DND-41 (cell line): ENCODE measurements at regions not wholly inside any gene's neighbourhood (a gene's known extent, or its start where the extent isn't known, plus 50 kb on each side); places are given as distances from the start of the nearest gene placed in this dataset.
"Not testable (repeated sequence)": the region's sequence is repeated elsewhere in the genome, so short reads cannot be mapped to it uniquely, and the experiment has no call there.

Experiments used
- ATAC-seq: fragments of 200-7000 bp; cut with Tn5 transposase; 3 replicates; pipeline ENCODE4 v1.9.1; 2021; ENCODE audit warnings: low read depth; ENCODE audit not compliant: insufficient read depth
- DNase-seq: peaks from one replicate; pipeline ENCODE4 v3.0.0-alpha.2; 2020
- H2AFZ ChIP-seq: 2 replicates; pipeline ENCODE4 v1.6.0; 2012; ENCODE audit warnings: low read depth, low read length
- H3K27ac ChIP-seq: 2 replicates; pipeline ENCODE4 v1.5.1; 2012; ENCODE audit warnings: low read length, inconsistent platforms
- H3K27me3 ChIP-seq: fragments of 200-600 bp; sonication (generic); 2 replicates; pipeline ENCODE4 v1.6.0; 2012; ENCODE audit warnings: low read length, mild to moderate bottlenecking, inconsistent platforms; ENCODE audit not compliant: insufficient read depth, poor library complexity
- H3K36me3 ChIP-seq: 2 replicates; pipeline ENCODE4 v1.5.1; 2012; ENCODE audit warnings: low read length, inconsistent platforms; ENCODE audit not compliant: insufficient read depth
- H3K4me1 ChIP-seq: 2 replicates; pipeline ENCODE4 v1.5.1; 2012; ENCODE audit warnings: mild to moderate bottlenecking, low read length; ENCODE audit not compliant: insufficient read depth
- H3K4me2 ChIP-seq: 2 replicates; pipeline ENCODE4 v1.6.0; 2012; ENCODE audit warnings: mild to moderate bottlenecking, moderate library complexity, low read length, inconsistent platforms; ENCODE audit not compliant: insufficient read depth
- H3K4me3 ChIP-seq, 2 experiments: fragments of 200-600 bp in 1 of 2; shearing (Covaris generic) in 1 of 2; 2 replicates each; pipeline ENCODE4 v1.5.1; 2012 to 2016; ENCODE audit warnings: inconsistent platforms in 2 of 2, low read length in 2 of 2, mild to moderate bottlenecking in 2 of 2, low read depth in 1 of 2, moderate library complexity in 1 of 2
- H3K79me2 ChIP-seq: 2 replicates; pipeline ENCODE4 v1.6.0; 2012; ENCODE audit warnings: low read length, inconsistent platforms; ENCODE audit not compliant: insufficient read depth
- H3K9ac ChIP-seq: 2 replicates; pipeline ENCODE4 v1.6.0; 2012; ENCODE audit warnings: low read depth, mild to moderate bottlenecking, inconsistent platforms, low read length, moderate library complexity
- H3K9me3 ChIP-seq: 2 replicates; pipeline ENCODE4 v1.5.1; 2012; ENCODE audit warnings: low read length, moderate library complexity, mild to moderate bottlenecking, inconsistent platforms; ENCODE audit not compliant: insufficient read depth, severe bottlenecking
- H4K20me1 ChIP-seq: 2 replicates; pipeline ENCODE4 v1.6.0; 2012; ENCODE audit warnings: low read length; ENCODE audit not compliant: insufficient read depth
- EZH2 ChIP-seq: IDR thresholded peaks from 3 replicates; pipeline ENCODE4 v1.6.1; 2012; ENCODE audit warnings: borderline replicate concordance, low read depth, mild to moderate bottlenecking, moderate library complexity, low read length, inconsistent platforms; ENCODE audit not compliant: severe bottlenecking
- TF ChIP-seq, protein P1 (sequence below): IDR thresholded peaks from 2 replicates; pipeline ENCODE4 v1.5.1; 2012; ENCODE audit warnings: borderline replicate concordance, low read length, moderate library complexity, mild to moderate bottlenecking; ENCODE audit not compliant: poor library complexity, severe bottlenecking; ENCODE audit errors: extremely low read depth

DNA sequence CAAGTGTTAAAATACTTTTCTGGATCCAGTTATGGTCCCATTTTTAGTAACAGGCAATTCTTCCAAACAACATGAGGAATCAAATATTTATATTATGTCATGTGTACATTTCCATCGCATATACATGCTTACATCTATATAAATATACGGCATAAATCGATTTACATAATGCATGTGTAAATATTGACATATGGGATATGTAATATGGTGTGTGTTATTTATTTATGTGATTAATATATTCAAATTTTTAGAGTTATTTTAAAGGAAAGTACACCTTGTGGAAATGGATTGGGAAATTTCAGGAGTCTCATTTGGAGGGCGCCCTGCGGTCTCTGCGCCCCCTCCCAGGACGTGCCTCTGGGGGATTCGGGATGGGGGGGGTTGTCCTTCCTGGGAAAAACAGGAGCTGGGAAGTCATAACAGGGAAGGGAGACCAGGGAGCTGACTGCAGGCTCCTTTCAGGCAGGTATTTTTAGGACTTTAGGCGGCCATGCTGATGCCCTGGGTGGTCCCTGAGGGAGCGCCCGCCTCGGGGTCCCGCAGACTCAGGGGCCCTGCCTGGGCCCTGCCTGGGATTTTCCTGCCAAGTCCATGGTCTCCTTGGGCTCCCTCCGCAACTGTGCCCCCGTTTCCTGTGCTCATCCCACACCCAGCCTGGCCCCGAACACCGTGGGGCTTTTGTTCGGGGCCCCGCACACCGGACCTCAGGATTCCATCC is 82.7 kb upstream of the SFSWAP start:
- H3K27ac ChIP-seq: no peak overlapping the region
- H3K79me2 ChIP-seq: no peaks in the 10 kb centered on the region
- H3K4me3 ChIP-seq: no peak overlapping the region
- H4K20me1 ChIP-seq: no peaks in the 10 kb centered on the region
- H3K9me3 ChIP-seq: peaks cover 14% of the 10 kb centered on the region
- no peak overlapping the region for H3K9ac ChIP-seq
- H3K4me1 ChIP-seq: no peaks in the 10 kb centered on the region
- H2AFZ ChIP-seq: no peak overlapping the region
- TF ChIP-seq, protein P1, sequence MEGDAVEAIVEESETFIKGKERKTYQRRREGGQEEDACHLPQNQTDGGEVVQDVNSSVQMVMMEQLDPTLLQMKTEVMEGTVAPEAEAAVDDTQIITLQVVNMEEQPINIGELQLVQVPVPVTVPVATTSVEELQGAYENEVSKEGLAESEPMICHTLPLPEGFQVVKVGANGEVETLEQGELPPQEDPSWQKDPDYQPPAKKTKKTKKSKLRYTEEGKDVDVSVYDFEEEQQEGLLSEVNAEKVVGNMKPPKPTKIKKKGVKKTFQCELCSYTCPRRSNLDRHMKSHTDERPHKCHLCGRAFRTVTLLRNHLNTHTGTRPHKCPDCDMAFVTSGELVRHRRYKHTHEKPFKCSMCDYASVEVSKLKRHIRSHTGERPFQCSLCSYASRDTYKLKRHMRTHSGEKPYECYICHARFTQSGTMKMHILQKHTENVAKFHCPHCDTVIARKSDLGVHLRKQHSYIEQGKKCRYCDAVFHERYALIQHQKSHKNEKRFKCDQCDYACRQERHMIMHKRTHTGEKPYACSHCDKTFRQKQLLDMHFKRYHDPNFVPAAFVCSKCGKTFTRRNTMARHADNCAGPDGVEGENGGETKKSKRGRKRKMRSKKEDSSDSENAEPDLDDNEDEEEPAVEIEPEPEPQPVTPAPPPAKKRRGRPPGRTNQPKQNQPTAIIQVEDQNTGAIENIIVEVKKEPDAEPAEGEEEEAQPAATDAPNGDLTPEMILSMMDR: no peak
- TF ChIP-seq EZH2: no peak
- no peaks in the 10 kb centered on the region for H3K36me3 ChIP-seq
- no peak for DNase-seq
- no peaks in the 10 kb centered on the region for H3K27me3 ChIP-seq
- no peak for ATAC-seq
- H3K4me2 ChIP-seq: no peak overlapping the region

DNA sequence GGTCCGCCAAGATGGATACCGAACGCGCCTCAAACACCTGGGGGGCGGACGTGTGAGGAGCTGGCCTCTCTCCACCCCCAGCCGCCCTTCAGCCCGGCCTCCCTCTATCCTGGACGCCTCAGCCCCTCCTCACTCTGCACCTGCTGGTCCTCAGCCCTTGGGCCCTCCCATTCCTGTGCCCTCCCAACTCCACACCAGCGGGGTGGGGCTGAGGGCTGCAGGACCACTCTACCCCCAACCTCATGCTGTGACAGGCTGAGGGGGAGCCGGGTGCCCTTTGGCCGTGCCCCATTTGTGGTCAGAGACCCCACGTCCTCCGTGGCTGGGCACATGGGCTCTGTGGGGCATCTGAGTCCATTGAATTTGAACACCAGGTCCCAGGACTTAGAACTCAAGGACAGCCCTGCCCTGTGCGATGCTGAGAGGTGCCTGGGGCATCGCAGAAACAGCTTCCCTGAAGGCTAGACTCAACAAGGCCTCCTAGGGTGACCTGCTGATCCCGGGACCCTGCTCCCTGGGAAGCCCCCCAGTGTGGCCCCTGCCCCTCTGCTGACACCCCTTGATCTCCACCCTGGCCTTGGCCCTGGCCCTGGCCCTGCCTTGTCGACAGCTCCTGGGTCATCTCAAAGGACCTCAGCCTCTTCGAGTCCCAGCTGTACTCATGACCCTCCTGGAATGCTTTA is 82.0 kb upstream of the SFSWAP start:
- Histone ChIP-seq H3K4me3 (no peak overlapping the region), H3K27ac (no peak overlapping the region), H3K4me2 (no peak overlapping the region), H2AFZ (no peak overlapping the region), H3K79me2 (no peaks in the 10 kb centered on the region), H3K4me1 (no peaks in the 10 kb centered on the region), H3K9me3 (peaks cover 14% of the 10 kb centered on the region), H3K27me3 (no peaks in the 10 kb centered on the region), H3K9ac (no peak overlapping the region), H3K36me3 (no peaks in the 10 kb centered on the region), H4K20me1 (no peaks in the 10 kb centered on the region)
- no peak for ATAC-seq
- DNase-seq: no peak
- no peak for TF ChIP-seq EZH2
- TF ChIP-seq, protein P1: no peak

DNA sequence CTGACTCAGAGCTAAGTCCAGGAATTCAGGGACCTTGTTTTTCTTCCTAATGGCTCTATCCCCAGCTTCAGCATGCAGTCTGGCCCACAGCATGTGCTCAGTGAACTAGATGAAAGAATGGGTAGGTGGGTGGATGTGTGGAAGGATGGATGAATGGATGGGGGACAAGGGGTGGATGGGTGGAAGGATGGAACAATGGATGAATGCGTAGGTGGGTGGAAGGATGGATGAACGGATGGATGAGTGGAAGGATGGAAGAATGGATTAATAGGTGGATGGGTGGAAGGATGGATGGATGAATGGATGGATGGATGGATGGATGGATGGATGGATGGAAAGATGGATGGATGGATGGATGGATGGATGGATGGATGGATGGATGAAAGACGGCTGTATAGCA is 79.7 kb upstream of the SFSWAP start:
- Histone ChIP-seq H3K4me1 (no peaks in the 10 kb centered on the region), H3K27ac (no peak overlapping the region), H3K4me3 (no peak overlapping the region), H3K27me3 (no peaks in the 10 kb centered on the region), H3K9me3 (peaks cover 14% of the 10 kb centered on the region), H2AFZ (no peak overlapping the region), H3K79me2 (no peaks in the 10 kb centered on the region), H3K9ac (no peak overlapping the region), H3K4me2 (no peak overlapping the region), H3K36me3 (no peaks in the 10 kb centered on the region), H4K20me1 (no peaks in the 10 kb centered on the region)
- no peak for TF ChIP-seq EZH2
- TF ChIP-seq, protein P1: no peak
- DNase-seq (no peak), ATAC-seq (no peak)

DNA sequence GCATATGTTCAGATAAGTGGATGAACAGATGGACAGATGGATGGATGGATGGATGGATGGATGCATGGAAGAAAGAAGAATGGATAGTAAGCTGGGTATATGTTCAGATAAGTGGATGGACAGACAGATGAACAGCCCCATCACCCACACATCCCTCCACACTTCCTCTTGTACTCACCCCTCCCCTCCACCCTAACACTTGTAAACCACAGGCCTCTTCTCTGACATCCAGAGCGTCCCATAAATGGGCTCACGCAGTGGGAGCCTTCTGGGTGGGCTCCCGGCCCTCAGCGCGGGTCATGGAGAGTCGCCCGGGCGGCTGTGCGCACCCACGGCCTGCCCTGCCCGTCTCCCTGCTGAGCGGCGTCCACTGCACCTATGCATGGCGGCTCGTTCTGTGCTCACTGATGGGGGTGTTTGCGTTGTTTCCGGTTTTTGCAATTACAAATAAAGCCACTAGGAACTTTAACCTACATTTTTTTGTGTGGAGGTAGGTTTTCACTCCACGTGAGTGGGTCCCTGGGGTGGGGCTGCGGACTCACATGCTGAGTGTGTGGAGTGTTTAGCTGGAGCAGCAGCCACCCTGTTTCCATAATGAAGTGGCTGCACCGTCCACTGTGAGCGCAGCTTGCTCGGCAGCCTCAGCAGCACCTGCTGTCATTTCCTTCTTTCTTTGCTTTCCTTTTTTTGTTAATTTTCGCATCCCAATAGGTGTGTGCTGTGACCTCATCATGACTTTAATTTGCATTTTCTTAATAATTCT is 78.8 kb upstream of the SFSWAP start:
- peaks cover 13% of the 10 kb centered on the region for H3K9me3 ChIP-seq
- ATAC-seq, H3K36me3 ChIP-seq, H2AFZ ChIP-seq, H3K79me2 ChIP-seq, H3K4me3 ChIP-seq, DNase-seq, H3K27ac ChIP-seq, H3K9ac ChIP-seq, H3K4me1 ChIP-seq, H3K4me2 ChIP-seq, H3K27me3 ChIP-seq, H4K20me1 ChIP-seq: not testable (repeated sequence)

DNA sequence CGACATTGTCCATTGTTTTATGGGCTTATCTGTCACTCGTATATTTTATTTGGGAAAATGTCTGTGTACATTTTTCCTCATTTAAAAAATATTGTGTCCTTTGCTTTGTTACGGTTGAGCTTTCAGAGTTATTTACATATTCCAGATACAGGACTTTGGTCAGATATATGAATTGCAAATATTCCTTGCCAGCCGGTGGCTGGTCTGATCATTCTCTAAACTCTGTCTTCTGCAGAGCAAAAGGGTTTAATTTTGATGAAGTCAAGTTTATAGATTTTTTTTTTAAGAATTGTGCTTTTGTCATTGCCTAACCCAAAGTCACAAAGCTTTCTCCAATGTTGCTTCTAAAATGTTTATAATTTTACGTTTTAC is 78.3 kb upstream of the SFSWAP start:
- not testable (repeated sequence) for H3K27ac ChIP-seq, H3K36me3 ChIP-seq, H2AFZ ChIP-seq, H3K27me3 ChIP-seq, ATAC-seq, H3K9me3 ChIP-seq, H3K9ac ChIP-seq, H3K4me1 ChIP-seq, DNase-seq, H3K79me2 ChIP-seq, H4K20me1 ChIP-seq, H3K4me3 ChIP-seq, H3K4me2 ChIP-seq
